ENCODE measurements at regions not wholly inside any gene's neighbourhood (a gene's known extent, or its start where the extent isn't known, plus 50 kb on each side); places are given as distances from the start of the nearest gene placed in this dataset.

GRCh38 chr11:33608386-33608785, 92.2 kb downstream of the C11orf91 start:
- no peak for TF ChIP-seq POLR2A (IDR thresholded peaks at IDR 0.05)
- no peak for TF ChIP-seq POLR2AphosphoS5 (IDR thresholded peaks at IDR 0.05)
- no peak for TF ChIP-seq CTCF (IDR thresholded peaks at IDR 0.05 in 8 of 11, conservative IDR thresholded peaks at IDR 0.05 in 3 of 11)

Measured in spleen (tissue), 7 donors.